Ovary (tissue), 3 donors: ENCODE measurements at regions not wholly inside any gene's neighbourhood (a gene's known extent, or its start where the extent isn't known, plus 50 kb on each side); places are given as distances from the start of the nearest gene placed in this dataset.

Experiments
- EP300 ChIP-seq: sonication (generic); formaldehyde crosslinking; IDR thresholded peaks from one replicate; pipeline ENCODE4 v1.6.1; 2017; ENCODE audit warnings: antibody characterized with exemption
- POLR2A ChIP-seq: fragments of 450-650 bp; IDR thresholded peaks from one replicate; pipeline ENCODE4 v1.6.1; 2017; ENCODE audit warnings: antibody characterized with exemption, mild to moderate bottlenecking, moderate library complexity
- TF ChIP-seq, protein P1 (sequence below), 3 donors: fragments of 450-650 bp in 2 of 3; fragments of 200-600 bp in 1 of 3; IDR thresholded peaks; one replicate each; pipeline versions ENCODE4 v1.5.1 to v1.8.0; 2016 to 2022; ENCODE audit warnings: antibody characterized with exemption in 3 of 3, mild to moderate bottlenecking in 1 of 3
- donor health status: DM: no; HTN: no; CAD: no.

GRCh38 chrX:64642482-64642881 is 247.2 kb upstream of the MTMR8 start:
- TF ChIP-seq, protein P1, sequence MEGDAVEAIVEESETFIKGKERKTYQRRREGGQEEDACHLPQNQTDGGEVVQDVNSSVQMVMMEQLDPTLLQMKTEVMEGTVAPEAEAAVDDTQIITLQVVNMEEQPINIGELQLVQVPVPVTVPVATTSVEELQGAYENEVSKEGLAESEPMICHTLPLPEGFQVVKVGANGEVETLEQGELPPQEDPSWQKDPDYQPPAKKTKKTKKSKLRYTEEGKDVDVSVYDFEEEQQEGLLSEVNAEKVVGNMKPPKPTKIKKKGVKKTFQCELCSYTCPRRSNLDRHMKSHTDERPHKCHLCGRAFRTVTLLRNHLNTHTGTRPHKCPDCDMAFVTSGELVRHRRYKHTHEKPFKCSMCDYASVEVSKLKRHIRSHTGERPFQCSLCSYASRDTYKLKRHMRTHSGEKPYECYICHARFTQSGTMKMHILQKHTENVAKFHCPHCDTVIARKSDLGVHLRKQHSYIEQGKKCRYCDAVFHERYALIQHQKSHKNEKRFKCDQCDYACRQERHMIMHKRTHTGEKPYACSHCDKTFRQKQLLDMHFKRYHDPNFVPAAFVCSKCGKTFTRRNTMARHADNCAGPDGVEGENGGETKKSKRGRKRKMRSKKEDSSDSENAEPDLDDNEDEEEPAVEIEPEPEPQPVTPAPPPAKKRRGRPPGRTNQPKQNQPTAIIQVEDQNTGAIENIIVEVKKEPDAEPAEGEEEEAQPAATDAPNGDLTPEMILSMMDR (IDR thresholded peaks at IDR 0.05), result no peak
- TF ChIP-seq EP300 (no peak), POLR2A (no peak)
